SK-MEL-5 (cell line): ENCODE measurements at regions not wholly inside any gene's neighbourhood (a gene's known extent, or its start where the extent isn't known, plus 50 kb on each side); places are given as distances from the start of the nearest gene placed in this dataset.
"Not testable (repeated sequence)": the region's sequence is repeated elsewhere in the genome, so short reads cannot be mapped to it uniquely, and the experiment has no call there.

ENCODE experiments used
- DNase-seq: peaks from one replicate; pipeline ENCODE4 v3.0.0-alpha.2; 2016; ENCODE audit warnings: low read depth, low spot score
- in situ Hi-C: cut with HindIII; loops from 2 replicates; pipeline ENCODE4 v1.10.0; 2016; ENCODE audit warnings: low sequenced_read_pairs, high pct_unique_total_duplicates, low pct_unique_long_range_greater_than_20kb

DNA sequence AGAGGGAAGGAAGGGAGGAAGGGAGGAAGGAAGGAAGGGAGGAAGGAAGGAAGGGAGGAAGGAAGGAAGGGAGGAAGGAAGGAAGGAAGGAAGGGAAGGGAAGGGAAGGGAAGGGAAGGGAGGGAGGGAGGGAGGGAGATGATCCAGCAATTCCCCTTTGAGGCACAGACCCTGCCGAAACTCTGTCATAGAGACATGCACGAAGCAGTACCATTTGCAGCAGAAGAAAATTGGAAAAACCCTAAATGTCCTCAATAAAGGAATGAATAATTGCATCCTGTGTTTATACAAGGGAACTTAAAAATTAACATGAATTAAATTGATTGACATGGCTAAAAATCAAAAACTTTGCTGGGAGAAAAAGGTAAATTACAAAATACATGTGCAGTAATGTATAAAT lies 151.5 kb downstream of the MTERF1 start:
- DNase-seq, in situ Hi-C loops: not testable (repeated sequence)

DNA sequence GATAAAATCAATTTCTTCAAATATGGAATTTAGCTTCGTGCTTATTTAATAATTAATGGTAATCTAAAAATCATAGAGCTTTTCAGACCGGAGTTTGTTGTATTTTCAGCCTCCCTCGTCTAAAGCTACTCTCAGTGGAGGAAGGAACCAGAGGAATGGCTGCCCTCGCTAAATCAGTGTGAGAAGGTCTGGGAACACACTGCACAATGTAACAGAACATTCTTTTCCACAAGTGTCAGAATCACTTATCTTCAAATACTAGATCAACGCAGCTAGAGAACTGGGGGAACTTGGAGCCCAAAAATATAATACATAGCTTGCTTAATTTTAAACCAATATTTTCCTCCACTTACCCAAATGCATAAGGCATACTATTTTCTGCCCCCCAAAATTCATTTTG lies 148.5 kb downstream of the MTERF1 start:
- in situ Hi-C loops, result no loop called here
- DNase-seq, result no peak

GRCh38 chr7:91749418-91749817 lies 131.1 kb downstream of the MTERF1 start:
- in situ Hi-C loops, result no loop called here
- DNase-seq, result no peak

- in situ Hi-C loops, result no loop called here
- no peak for DNase-seq
These were observed 130.4 kb downstream of the MTERF1 start for GRCh38 chr7:91750091-91750490.

DNA sequence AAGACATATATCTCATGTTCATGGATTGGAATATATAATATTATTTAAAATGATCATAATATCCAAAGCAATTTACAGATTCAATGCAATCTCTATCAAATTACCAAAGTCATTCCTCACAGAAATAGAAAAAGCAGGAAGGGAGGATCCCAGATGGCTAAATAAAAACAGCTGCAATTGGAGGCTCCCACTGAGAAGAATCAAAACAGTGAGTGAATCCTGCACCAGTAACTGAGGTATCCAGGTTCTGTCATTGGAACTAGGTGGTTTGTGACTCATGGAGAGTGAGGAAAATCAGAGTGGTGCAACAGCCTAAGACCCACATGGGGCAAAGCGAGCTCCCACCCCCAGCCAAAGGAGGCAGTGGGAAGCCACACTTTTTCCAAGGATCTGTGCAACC lies 128.4 kb downstream of the MTERF1 start:
- DNase-seq, result no peak
- in situ Hi-C loops, result no loop called here

GRCh38 chr7:91754280-91754679 lies 126.2 kb downstream of the MTERF1 start:
- DNase-seq, in situ Hi-C loops: not testable (repeated sequence)

DNA sequence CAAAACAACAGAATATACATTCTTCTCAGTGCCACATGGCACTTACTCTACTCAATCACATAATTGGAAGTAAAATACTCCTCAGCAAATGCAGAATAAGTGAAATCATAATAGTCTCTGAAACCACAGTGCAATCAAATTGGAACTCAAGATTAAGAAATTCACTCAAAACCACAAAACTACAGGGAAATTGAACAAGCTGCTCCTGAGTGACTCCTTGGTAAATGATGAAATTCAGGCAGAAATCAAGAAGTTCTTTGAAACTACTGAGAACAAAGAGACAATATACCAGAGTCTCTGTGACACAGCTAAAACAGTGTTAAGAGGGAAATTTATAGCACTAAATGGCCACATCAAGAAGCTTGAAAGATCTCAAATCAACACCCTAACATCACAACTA lies 125.4 kb downstream of the MTERF1 start:
- in situ Hi-C loops, DNase-seq: not testable (repeated sequence)

GRCh38 chr7:91759205-91759863 lies 121.2 kb downstream of the MTERF1 start:
- no peak for DNase-seq
- in situ Hi-C loops, result no loop called here

DNA sequence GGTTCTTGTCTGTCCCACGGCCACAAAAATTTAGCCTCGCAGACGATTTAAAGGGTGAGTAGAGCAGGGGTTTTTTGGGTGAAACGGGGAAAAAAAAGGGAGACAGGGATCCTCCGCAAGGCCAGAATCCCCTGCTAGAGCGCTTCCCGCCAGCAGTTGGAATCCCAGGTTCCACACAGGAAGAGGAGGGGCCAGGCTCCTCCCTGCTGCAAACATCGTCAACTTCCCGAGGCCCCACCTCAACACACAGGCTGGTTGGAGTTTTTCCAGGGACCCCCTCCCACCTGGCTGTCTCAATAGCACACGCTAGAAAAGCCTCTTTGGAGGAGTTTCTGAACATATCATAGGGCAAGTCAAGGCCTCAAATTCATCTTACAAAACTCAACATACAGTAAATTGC lies 112.7 kb downstream of the MTERF1 start:
- in situ Hi-C loops, result no loop called here
- DNase-seq, result no peak

DNA sequence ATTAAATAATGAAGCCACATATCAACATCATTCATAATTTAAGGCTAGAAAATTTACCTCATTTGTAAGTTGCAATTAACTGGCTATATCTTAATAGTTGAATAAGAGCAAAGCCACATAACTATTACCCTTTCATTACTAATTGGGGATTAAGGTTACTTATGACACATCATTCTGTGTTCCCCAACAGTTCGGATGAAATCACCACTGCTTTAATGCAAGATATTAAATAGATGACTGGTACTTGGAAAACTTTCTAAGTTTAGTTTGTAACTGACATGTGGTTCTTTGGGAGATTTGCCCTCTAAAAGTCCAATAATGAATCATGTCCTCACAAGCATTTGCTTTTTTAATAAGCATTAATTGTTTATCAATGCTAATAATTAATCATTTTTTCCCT lies 109.1 kb downstream of the MTERF1 start:
- in situ Hi-C loops, result no loop called here

DNA sequence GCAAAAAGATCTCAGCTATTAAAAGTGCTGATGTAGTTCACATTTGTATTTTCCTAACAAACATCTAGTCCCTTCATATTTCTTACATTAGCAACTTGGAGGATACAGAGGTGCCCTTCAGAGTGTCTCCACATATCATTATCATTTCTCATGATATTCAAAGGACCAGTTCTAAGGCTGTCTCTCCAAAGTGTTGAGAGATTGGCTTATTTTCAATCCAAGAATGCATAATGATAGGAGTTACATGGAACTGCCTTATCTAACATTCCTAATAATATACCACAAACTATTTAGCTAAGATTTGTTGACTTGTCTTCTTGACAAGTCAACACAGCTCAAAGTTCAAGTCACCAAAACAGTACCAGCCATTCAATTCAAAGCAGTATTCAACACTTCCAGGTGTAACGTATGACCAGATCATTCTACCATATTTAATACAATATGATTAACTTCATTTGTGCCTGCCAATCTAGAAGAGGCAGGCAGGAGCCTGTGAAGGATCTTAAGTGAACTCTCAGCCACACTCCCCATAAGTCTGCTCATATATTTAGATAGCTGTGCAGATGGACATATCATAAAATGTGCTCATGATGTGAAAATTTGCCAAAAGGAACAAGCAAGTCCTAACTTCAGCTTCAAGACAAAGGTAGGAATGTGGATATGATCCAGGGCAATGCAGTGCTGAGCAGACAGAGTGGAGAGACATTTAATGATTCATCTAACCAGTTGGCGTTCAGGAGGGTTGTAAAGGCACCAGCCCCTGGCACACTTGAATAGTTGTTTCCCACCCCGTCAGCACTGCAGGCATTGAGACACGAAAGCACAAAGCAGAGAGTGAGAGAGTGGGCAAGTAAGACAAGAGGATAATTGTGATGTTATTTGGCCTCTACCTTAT lies 108.3 kb downstream of the MTERF1 start:
- in situ Hi-C loops, result no loop called here
- DNase-seq, result peak; percentile 37

More for the DNA sequence above, 109.1 kb downstream of the MTERF1 start:
- no peak for DNase-seq

- in situ Hi-C loops, result no loop called here
- DNase-seq, result no peak
These were observed 104.3 kb downstream of the MTERF1 start for GRCh38 chr7:91776171-91776570.

GRCh38 chr7:91777522-91777921 lies 103.0 kb downstream of the MTERF1 start:
- in situ Hi-C loops, result no loop called here

DNA sequence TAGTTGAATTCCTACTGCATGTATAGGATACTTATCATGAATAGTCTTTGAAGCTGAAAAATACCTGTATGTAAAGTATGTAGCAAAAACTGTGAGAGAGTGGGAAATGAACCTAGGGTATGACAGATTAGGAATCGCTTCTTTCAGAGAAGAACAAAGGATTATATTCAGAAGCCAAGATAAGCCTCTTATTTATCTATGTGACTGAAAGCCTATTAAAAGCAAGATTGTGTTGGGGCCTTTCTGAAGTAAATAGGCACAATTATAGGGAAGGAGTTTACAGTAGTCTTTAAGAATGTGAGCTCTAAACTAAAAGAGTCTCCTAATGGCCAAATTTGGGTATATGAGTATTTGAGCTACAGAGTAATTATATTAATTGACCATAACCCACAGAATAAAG lies 102.1 kb downstream of the MTERF1 start:
- in situ Hi-C loops, result no loop called here

More at GRCh38 chr7:91777522-91777921, 103.0 kb downstream of the MTERF1 start:
- DNase-seq, result no peak

DNA sequence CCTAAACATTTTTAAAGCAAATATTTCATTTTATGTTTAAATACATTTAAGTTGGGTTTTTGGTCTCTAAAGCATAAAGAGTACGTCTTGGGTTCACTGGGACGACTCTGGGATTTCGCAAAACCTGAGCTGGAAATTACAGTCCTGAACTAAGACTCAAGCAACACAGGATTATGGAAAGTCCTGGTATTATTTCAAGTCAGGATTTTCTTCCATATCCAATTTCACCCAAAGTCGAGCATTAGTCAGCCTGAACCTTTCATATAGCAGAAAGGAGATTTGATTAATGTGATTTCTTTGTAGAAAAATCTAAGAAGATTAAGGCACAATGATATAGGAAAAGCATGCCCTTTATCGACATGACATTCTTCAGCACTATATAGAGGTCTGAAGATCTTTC lies 100.0 kb downstream of the MTERF1 start:
- in situ Hi-C loops, result no loop called here
- no peak for DNase-seq

More for the DNA sequence above, 102.1 kb downstream of the MTERF1 start:
- peak; percentile 33 for DNase-seq

DNA sequence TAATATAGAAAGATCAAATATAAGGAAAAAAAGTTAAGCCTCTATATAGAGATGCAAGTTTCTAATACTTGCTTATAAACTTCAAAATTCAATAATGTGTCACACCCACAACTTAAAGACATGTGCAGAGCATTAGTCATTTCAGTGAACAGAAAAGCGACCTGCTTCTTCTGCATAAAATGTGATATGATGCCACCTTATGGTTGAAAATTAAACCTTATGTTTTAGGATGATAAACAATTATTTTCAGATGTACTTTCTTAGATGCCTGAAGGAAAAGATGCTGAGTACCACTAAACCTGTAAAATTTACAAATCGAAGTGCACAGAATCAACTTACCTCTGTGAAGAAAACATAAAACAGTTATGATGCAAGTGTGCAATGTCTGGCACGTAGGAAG lies 96.0 kb downstream of the MTERF1 start:
- in situ Hi-C loops, result no loop called here
- peak; percentile 60 for DNase-seq

- in situ Hi-C loops, result no loop called here
- no peak for DNase-seq
These were observed 92.6 kb downstream of the MTERF1 start for GRCh38 chr7:91787931-91788330.

DNA sequence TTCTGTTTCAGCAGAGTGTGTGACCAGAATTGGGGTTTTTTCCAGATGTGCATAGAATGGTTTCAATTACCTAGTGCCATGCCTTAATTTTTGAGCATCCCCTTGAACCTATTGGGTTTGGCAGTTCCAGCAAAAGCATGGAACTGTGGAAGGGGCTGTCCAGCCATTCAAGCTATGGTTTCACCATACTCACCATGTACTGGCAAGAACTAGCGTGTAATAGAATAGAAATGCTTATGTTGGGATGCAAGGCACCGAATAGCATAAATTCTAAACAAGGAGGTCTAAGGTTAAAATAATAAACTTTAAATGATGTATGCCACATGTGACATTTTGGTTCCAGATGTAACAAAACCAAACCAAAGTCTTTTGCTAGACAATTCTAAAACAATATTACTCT lies 91.4 kb downstream of the MTERF1 start:
- in situ Hi-C loops, result no loop called here

DNA sequence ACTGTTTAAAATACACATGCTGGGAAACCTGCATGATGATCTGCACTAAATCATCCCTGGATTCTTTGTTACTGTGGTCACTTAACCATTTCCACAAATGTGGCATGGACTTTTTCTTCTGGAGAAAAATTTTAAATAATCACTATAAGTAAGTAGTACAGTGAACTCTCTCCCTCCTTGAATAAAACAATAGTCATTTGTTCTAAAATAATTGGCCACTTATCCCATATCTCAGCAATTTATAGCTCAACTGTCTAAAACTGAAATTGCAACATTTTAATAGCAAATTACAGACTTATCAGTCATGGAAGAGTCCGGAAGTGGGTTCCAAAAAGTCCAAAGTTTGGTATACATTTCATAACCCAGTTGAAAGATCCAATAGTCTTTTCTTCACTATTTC lies 90.9 kb downstream of the MTERF1 start:
- in situ Hi-C loops, result no loop called here
- no peak for DNase-seq

More for the DNA sequence above, 91.4 kb downstream of the MTERF1 start:
- no peak for DNase-seq
